ENCODE measurements at regions not wholly inside any gene's neighbourhood (a gene's known extent, or its start where the extent isn't known, plus 50 kb on each side); places are given as distances from the start of the nearest gene placed in this dataset.

DNA sequence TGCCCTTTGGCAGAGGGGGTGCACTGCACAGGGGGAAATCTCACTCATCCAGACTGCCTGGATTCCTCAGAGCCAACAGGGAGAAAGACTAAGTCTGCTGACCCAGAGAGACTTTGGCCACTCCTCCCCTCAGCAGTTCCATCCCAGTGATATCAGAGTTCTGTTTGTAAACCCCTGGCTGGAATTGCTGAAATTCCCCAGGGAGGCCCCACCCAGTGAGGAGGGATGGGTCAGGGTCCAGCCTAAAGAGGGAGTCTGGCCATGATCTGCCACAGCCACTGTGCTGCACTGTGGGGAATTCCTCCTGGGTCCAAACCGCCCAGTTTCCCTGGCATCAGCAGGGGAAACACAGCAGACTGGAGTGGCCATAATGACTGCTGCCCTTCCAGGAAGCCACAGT, 54.9 kb upstream of the USP15 start:
- TF ChIP-seq CTCF (IDR thresholded peaks at IDR 0.05) (no peak), POLR2A (IDR thresholded peaks at IDR 0.05) (no peak)

All from right lobe of liver (tissue), 4 donors.